ENCODE measurements at regions not wholly inside any gene's neighbourhood (a gene's known extent, or its start where the extent isn't known, plus 50 kb on each side); places are given as distances from the start of the nearest gene placed in this dataset.

GRCh38 chr16:86946396-86946795, 368.0 kb downstream of the FOXL1 start:
- TF ChIP-seq, protein P1, sequence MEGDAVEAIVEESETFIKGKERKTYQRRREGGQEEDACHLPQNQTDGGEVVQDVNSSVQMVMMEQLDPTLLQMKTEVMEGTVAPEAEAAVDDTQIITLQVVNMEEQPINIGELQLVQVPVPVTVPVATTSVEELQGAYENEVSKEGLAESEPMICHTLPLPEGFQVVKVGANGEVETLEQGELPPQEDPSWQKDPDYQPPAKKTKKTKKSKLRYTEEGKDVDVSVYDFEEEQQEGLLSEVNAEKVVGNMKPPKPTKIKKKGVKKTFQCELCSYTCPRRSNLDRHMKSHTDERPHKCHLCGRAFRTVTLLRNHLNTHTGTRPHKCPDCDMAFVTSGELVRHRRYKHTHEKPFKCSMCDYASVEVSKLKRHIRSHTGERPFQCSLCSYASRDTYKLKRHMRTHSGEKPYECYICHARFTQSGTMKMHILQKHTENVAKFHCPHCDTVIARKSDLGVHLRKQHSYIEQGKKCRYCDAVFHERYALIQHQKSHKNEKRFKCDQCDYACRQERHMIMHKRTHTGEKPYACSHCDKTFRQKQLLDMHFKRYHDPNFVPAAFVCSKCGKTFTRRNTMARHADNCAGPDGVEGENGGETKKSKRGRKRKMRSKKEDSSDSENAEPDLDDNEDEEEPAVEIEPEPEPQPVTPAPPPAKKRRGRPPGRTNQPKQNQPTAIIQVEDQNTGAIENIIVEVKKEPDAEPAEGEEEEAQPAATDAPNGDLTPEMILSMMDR (IDR thresholded peaks at IDR 0.05; ENCODE audit: insufficient read depth, low read length, poor library complexity, severe bottlenecking), result no peak
- Histone ChIP-seq H3K27me3 (replicated peaks; ENCODE audit: control insufficient read depth, insufficient read depth, low read length) (no peaks in the 10 kb centered on the region; the same call in 1 of the 2 replicates), H3K36me3 (ENCODE audit: control insufficient read depth, insufficient read depth, low read length) (no peaks in the 10 kb centered on the region), H3K4me3 (replicated peaks; ENCODE audit: low read depth, low read length) (no peak overlapping the region)
- no peak for DNase-seq (ENCODE audit: extremely low read depth, insufficient read length)

DNA sequence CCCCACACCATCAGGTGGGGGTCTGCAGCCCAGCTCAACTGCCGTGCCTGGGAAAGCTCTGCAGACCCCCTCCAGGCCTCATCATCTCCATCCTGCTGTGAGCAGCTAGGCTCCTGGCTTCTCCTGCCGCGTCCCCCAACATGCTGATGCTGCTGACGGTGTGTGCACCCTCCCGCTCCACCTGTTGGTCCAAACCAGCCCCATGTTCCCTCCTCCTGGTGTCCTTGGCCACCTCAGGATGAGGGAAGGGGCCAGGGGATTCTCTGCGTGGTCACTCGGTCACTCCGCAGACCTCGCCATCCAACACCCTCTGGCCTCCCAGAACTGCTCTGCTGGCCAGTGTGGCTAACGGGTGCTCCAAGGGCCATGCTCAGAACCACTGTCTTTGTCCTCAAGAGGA, 368.6 kb downstream of the FOXL1 start:
- Histone ChIP-seq H3K27me3 (replicated peaks; ENCODE audit: control insufficient read depth, insufficient read depth, low read length) (no peaks in the 10 kb centered on the region; the same call in 1 of the 2 replicates), H3K4me3 (replicated peaks; ENCODE audit: low read depth, low read length) (no peak overlapping the region), H3K36me3 (ENCODE audit: control insufficient read depth, insufficient read depth, low read length) (no peaks in the 10 kb centered on the region)
- TF ChIP-seq, protein P1 (IDR thresholded peaks at IDR 0.05; ENCODE audit: insufficient read depth, low read length, poor library complexity, severe bottlenecking), result no peak
- DNase-seq (ENCODE audit: extremely low read depth, insufficient read length), result no peak

DNA sequence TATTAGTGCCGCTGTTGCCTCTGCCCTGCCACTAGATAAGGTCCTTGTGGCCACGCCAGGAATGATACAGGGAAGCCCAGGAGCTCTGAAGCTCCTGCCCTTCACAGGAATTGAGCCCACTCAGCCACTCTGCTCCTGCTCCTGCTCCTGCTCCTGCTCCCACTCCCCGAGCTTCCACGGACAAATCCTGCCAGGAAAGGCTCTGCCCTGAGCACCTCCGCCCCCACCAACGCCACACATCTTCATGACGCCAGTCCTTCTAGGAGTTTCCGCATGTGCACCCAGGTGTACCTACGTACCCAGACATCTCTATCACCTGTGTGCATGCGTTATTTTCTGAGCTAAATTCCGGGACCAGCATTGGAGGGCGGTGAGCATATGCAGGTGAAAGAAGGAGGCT, 369.1 kb downstream of the C16orf95 start:
- H3K27me3 ChIP-seq (replicated peaks; ENCODE audit: control insufficient read depth, insufficient read depth, low read length), result no peaks in the 10 kb centered on the region; the same call in 1 of the 2 replicates
- DNase-seq (ENCODE audit: extremely low read depth, insufficient read length), result no peak
- TF ChIP-seq, protein P1 (IDR thresholded peaks at IDR 0.05; ENCODE audit: insufficient read depth, low read length, poor library complexity, severe bottlenecking), result no peak
- no peak overlapping the region for H3K4me3 ChIP-seq (replicated peaks; ENCODE audit: low read depth, low read length)
- H3K36me3 ChIP-seq (ENCODE audit: control insufficient read depth, insufficient read depth, low read length), result no peaks in the 10 kb centered on the region

DNA sequence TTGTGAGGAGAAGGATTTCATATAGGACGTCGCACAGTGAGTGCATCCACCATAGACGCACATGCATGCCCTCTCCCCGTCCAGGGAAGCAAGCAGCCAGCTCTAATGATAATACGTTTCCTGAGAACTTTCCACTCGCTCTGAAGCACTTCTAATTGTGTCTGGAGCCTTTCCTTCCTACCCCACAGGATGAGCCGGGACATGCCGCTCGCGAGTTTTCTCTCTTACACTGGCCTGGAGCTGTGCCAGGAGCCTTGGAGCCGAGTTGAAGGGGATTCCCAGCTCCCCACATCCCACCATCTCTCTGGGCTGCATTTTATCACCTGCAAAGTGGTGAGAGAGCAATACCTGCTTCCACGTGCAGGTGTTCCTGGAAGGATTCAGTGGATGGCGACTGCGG, 368.1 kb downstream of the C16orf95 start:
- H3K27me3 ChIP-seq (replicated peaks; ENCODE audit: control insufficient read depth, insufficient read depth, low read length), result no peaks in the 10 kb centered on the region; the same call in 1 of the 2 replicates
- TF ChIP-seq, protein P1 (IDR thresholded peaks at IDR 0.05; ENCODE audit: insufficient read depth, low read length, poor library complexity, severe bottlenecking), result no peak

GRCh38 chr16:86949630-86950029, 367.6 kb downstream of the C16orf95 start:
- H3K36me3 ChIP-seq (ENCODE audit: control insufficient read depth, insufficient read depth, low read length), result no peaks in the 10 kb centered on the region
- TF ChIP-seq, protein P1 (IDR thresholded peaks at IDR 0.05; ENCODE audit: insufficient read depth, low read length, poor library complexity, severe bottlenecking), result no peak
- H3K27me3 ChIP-seq (replicated peaks; ENCODE audit: control insufficient read depth, insufficient read depth, low read length), result no peaks in the 10 kb centered on the region; the same call in 1 of the 2 replicates
- H3K4me3 ChIP-seq (replicated peaks; ENCODE audit: low read depth, low read length), result no peak overlapping the region
- no peak for DNase-seq (ENCODE audit: extremely low read depth, insufficient read length)

More for the DNA sequence above, 368.1 kb downstream of the C16orf95 start:
- Histone ChIP-seq H3K4me3 (replicated peaks; ENCODE audit: low read depth, low read length) (no peak overlapping the region), H3K36me3 (ENCODE audit: control insufficient read depth, insufficient read depth, low read length) (no peaks in the 10 kb centered on the region)
- DNase-seq (ENCODE audit: extremely low read depth, insufficient read length), result no peak

All from GM06990 (cell line).